MM.1S (cell line): ENCODE measurements at regions not wholly inside any gene's neighbourhood (a gene's known extent, or its start where the extent isn't known, plus 50 kb on each side); places are given as distances from the start of the nearest gene placed in this dataset.
"Not testable (repeated sequence)": the region's sequence is repeated elsewhere in the genome, so short reads cannot be mapped to it uniquely, and the experiment has no call there.

Source experiments
- DNase-seq: peaks from one replicate; pipeline ENCODE4 v3.0.0-alpha.2; 2015
- H2AFZ ChIP-seq: fragments of 300-600 bp; sonication (generic); 2 replicates; pipeline ENCODE4 v1.6.0; 2016; ENCODE audit warnings: antibody characterized with exemption, low read length
- H3F3A ChIP-seq: fragments of 300-600 bp; sonication (generic); 2 replicates; pipeline ENCODE4 v1.6.1; 2016; ENCODE audit warnings: mild to moderate bottlenecking, antibody characterized with exemption, low read length, moderate library complexity, mixed read lengths; ENCODE audit not compliant: insufficient read depth
- H3K27ac ChIP-seq: fragments of 300-600 bp; sonication (generic); 2 replicates; pipeline ENCODE4 v1.5.1; 2016; ENCODE audit warnings: mild to moderate bottlenecking, low read length
- H3K27me3 ChIP-seq: fragments of 300-600 bp; sonication (generic); replicated peaks from 2 replicates; pipeline ENCODE4 v1.6.0; 2016; ENCODE audit warnings: low read length; ENCODE audit not compliant: insufficient read depth
- H3K36me3 ChIP-seq: fragments of 300-600 bp; sonication (generic); replicated peaks from 2 replicates; pipeline ENCODE4 v1.6.1; 2016; ENCODE audit warnings: mild to moderate bottlenecking, low read length, mixed read lengths; ENCODE audit not compliant: insufficient read depth
- H3K4me1 ChIP-seq: fragments of 300-600 bp; sonication (generic); 2 replicates; pipeline ENCODE4 v1.6.1; 2016; ENCODE audit warnings: low read length, mixed read lengths
- H3K4me2 ChIP-seq: fragments of 300-600 bp; sonication (generic); 2 replicates; pipeline ENCODE4 v1.6.0; 2016; ENCODE audit warnings: low read depth, low read length
- H3K4me3 ChIP-seq: fragments of 300-600 bp; sonication (generic); 2 replicates; pipeline ENCODE4 v1.5.1; 2016; ENCODE audit warnings: low read length, mixed read lengths
- H3K79me2 ChIP-seq: fragments of 300-600 bp; sonication (generic); 2 replicates; pipeline ENCODE4 v1.6.1; 2016; ENCODE audit warnings: mixed run types, low read length, mixed read lengths
- H3K9ac ChIP-seq: fragments of 300-600 bp; sonication (generic); 2 replicates; pipeline ENCODE4 v1.6.1; 2016; ENCODE audit warnings: low read length, mixed read lengths
- H3K9me2 ChIP-seq: fragments of 300-600 bp; sonication (generic); replicated peaks from 2 replicates; pipeline ENCODE4 v1.6.1; 2016; ENCODE audit warnings: mild to moderate bottlenecking, low read length, mixed read lengths; ENCODE audit not compliant: insufficient read depth
- H3K9me3 ChIP-seq: fragments of 300-600 bp; sonication (generic); replicated peaks from 2 replicates; pipeline ENCODE4 v1.6.1; 2016; ENCODE audit warnings: mild to moderate bottlenecking, low read length, mixed read lengths; ENCODE audit not compliant: insufficient read depth
- H4K20me1 ChIP-seq: fragments of 300-600 bp; sonication (generic); 2 replicates; pipeline ENCODE4 v1.6.1; 2016; ENCODE audit warnings: mild to moderate bottlenecking, low read length, moderate library complexity, mixed read lengths; ENCODE audit not compliant: insufficient read depth
- EZH2 ChIP-seq: fragments of 300-600 bp; sonication (generic); optimal IDR thresholded peaks from 2 replicates; pipeline ENCODE3; 2017; ENCODE audit warnings: low read depth, mild to moderate bottlenecking, antibody characterized with exemption, low read length, mixed read lengths
- EZH2phosphoT487 ChIP-seq: fragments of 300-600 bp; sonication (generic); IDR thresholded peaks from 2 replicates; pipeline ENCODE4 v1.6.1; 2018; ENCODE audit warnings: antibody characterized with exemption, low read length
- TF ChIP-seq, protein P1 (sequence below): fragments of 300-600 bp; sonication (generic); IDR thresholded peaks from 2 replicates; pipeline ENCODE4 v1.5.1; 2016; ENCODE audit warnings: antibody characterized with exemption, low read length, mixed read lengths

DNA sequence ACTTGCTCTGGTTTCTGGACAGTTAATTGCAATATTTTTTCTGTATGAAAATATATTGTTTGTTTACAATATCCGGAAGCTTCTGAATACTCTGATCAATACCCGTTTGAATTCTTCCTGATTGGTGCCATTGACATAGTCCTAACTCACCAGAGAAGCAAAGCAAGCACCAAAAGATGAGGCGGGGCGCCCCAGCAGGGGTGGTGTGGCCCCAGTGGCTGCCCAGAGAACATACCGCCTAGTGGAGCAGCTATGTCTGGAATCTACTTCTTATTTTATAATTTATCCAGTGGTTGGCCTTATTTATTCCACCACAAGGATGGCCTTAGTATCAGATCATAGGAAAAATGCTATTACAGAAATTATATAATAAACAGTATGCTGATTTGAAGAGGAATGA lies 610.7 kb downstream of the JRKL start:
- no peak overlapping the region for H2AFZ ChIP-seq
- H3K36me3 ChIP-seq: no peaks in the 10 kb centered on the region
- no peaks in the 10 kb centered on the region for H3K9me3 ChIP-seq
- H3K9me2 ChIP-seq: no peaks in the 10 kb centered on the region
- no peaks in the 10 kb centered on the region for H3K27me3 ChIP-seq
- no peaks in the 10 kb centered on the region for H4K20me1 ChIP-seq
- no peak overlapping the region for H3K4me2 ChIP-seq
- no peak overlapping the region for H3K4me3 ChIP-seq
- no peak for TF ChIP-seq EZH2phosphoT487
- TF ChIP-seq EZH2: no peak
- TF ChIP-seq, protein P1, sequence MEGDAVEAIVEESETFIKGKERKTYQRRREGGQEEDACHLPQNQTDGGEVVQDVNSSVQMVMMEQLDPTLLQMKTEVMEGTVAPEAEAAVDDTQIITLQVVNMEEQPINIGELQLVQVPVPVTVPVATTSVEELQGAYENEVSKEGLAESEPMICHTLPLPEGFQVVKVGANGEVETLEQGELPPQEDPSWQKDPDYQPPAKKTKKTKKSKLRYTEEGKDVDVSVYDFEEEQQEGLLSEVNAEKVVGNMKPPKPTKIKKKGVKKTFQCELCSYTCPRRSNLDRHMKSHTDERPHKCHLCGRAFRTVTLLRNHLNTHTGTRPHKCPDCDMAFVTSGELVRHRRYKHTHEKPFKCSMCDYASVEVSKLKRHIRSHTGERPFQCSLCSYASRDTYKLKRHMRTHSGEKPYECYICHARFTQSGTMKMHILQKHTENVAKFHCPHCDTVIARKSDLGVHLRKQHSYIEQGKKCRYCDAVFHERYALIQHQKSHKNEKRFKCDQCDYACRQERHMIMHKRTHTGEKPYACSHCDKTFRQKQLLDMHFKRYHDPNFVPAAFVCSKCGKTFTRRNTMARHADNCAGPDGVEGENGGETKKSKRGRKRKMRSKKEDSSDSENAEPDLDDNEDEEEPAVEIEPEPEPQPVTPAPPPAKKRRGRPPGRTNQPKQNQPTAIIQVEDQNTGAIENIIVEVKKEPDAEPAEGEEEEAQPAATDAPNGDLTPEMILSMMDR: no peak
- no peaks in the 10 kb centered on the region for H3K4me1 ChIP-seq
- H3K9ac ChIP-seq: no peak overlapping the region
- no peak for DNase-seq
- no peaks in the 10 kb centered on the region for H3K79me2 ChIP-seq
- H3K27ac ChIP-seq: no peak overlapping the region
- H3F3A ChIP-seq: no peaks in the 10 kb centered on the region

DNA sequence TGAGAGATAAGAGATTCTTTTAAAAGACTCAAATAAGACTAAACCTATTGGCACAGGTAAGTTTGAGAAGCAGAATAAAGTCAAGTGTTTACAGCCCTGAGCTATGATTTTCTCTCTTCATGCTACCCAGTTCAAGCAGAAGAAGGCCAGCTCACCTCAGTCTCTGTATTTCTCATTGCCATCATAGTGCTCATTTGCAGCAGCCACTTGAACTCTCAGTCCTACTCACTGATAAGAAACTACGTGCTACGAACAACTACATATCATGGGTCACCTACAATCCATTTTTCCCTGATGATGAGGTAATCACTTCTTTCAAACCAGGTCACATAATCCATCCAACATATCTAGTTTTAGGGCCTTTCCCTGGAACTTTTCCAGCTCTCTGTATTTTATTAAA lies 617.5 kb downstream of the JRKL start:
- DNase-seq: no peak
- Histone ChIP-seq H3K4me3 (no peak overlapping the region), H3F3A (no peaks in the 10 kb centered on the region), H3K27me3 (no peaks in the 10 kb centered on the region), H3K4me1 (no peaks in the 10 kb centered on the region), H3K79me2 (no peaks in the 10 kb centered on the region), H3K4me2 (no peak overlapping the region), H3K9me2 (no peaks in the 10 kb centered on the region), H3K9ac (no peak overlapping the region), H3K27ac (no peak overlapping the region), H2AFZ (no peak overlapping the region), H3K36me3 (no peaks in the 10 kb centered on the region), H3K9me3 (no peaks in the 10 kb centered on the region), H4K20me1 (no peaks in the 10 kb centered on the region)
- TF ChIP-seq EZH2 (no peak), EZH2phosphoT487 (no peak)
- TF ChIP-seq, protein P1: no peak

DNA sequence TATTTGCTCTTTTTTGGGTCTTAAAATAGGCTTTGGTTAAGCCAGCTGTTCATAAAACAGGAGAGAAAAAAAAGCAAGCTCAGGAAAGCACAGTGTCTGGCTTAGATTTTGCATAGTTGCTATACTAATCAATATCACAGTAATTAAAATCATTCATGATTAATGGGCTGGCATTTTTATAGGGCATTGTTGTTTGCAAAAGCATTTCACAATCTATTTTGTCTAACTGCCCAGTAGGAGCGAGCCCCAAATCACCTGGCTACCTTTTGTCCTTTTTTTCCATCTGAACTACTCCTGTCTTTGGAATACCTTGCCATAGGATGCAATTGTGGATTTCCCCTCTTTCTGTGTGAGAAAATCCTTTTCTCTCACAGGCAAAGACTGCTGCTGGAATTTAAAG lies 619.8 kb downstream of the JRKL start:
- H3K27me3 ChIP-seq: no peaks in the 10 kb centered on the region
- no peaks in the 10 kb centered on the region for H3K36me3 ChIP-seq
- no peaks in the 10 kb centered on the region for H3K4me1 ChIP-seq
- H3K9me3 ChIP-seq: no peaks in the 10 kb centered on the region
- no peak overlapping the region for H3K27ac ChIP-seq
- TF ChIP-seq EZH2: no peak
- TF ChIP-seq EZH2phosphoT487: no peak
- TF ChIP-seq, protein P1: no peak
- no peak for DNase-seq
- H3K4me3 ChIP-seq: no peak overlapping the region
- H3K9me2 ChIP-seq: no peaks in the 10 kb centered on the region
- no peaks in the 10 kb centered on the region for H4K20me1 ChIP-seq
- H3K4me2 ChIP-seq: no peak overlapping the region
- no peaks in the 10 kb centered on the region for H3F3A ChIP-seq
- H3K9ac ChIP-seq: no peak overlapping the region
- H2AFZ ChIP-seq: no peak overlapping the region
- no peaks in the 10 kb centered on the region for H3K79me2 ChIP-seq

DNA sequence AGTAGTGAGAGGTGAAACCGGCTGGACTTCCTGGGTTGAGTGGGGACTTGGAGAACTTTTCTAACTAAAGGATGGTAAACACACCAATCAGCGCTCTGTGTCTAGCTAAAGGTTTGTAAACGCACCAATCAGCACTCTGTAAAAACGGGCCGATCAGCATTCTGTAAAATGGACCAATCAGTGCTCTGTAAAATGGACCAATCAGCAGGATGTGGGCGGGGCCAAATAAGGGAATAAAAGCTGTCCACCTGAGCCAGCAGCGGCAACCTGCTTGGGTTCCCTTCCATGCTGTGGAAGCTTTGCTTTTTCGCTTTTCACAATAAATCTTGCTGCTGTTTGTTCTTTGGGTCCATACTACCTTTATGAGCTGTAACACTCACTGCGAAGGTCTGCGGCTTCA lies 621.2 kb downstream of the JRKL start:
- H3K4me1 ChIP-seq, H3K4me2 ChIP-seq, H3K9me2 ChIP-seq, H3K9me3 ChIP-seq, H3F3A ChIP-seq, H3K79me2 ChIP-seq, H3K4me3 ChIP-seq, H3K27ac ChIP-seq, DNase-seq, H3K27me3 ChIP-seq, H3K36me3 ChIP-seq, H2AFZ ChIP-seq, H4K20me1 ChIP-seq, H3K9ac ChIP-seq: not testable (repeated sequence)
